Nucleus accumbens (tissue), 56 donors: ENCODE measurements at regions not wholly inside any gene's neighbourhood (a gene's known extent, or its start where the extent isn't known, plus 50 kb on each side); places are given as distances from the start of the nearest gene placed in this dataset.
"Not testable (repeated sequence)": the region's sequence is repeated elsewhere in the genome, so short reads cannot be mapped to it uniquely, and the experiment has no call there.

ENCODE experiments used
- DNase-seq, 56 donors: peaks; one replicate each; lab custom pipeline; 2025; lab: John Stamatoyannopoulos, UW

GRCh38 chr10:8638088-8638672 lies 583.7 kb downstream of the GATA3 start:
- DNase-seq, result no peak

- no peak for DNase-seq
Measured at GRCh38 chr10:8639486-8640185, 585.1 kb downstream of the GATA3 start.

- DNase-seq, result no peak
Measured at GRCh38 chr10:8640301-8640700, 585.8 kb downstream of the GATA3 start.

DNA sequence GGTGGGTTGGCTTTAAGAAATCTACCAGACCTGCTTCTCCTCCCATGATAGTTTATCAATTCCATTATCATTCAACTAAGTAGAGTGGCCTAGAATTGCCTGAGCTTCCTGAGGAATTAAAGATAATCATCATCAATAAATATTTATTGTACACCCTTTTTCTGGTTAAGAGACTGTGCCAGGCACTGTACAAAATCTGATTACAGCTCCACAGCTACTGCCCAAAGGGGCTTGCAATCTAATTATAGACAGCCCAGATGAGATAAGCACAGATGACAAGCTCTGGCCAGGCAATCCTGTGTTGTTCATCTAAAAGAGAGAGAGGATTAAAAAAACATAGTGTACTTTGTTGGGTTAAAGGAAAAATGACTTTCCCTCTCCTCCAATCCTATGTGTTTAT lies 586.4 kb downstream of the GATA3 start:
- DNase-seq, result no peak

DNA sequence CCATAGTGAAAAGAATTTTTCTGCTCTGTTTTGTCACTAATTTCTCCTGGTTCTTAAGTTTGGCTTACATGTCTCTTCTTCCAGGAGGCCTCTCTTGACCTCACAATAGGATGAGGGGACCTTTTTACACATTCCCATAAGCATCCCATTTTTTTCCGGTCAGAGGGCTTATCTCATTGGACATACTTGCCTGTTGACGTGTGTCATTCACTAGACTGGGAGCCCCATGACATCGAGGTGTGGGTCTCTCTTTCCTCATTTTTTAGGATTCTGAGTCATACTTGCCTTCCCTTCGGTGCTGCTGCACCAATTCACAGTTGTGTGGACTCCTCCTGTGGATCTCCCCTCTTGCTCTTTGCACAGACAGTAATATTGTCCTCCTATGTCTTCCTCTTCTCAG lies 601.8 kb downstream of the GATA3 start:
- no peak for DNase-seq

DNA sequence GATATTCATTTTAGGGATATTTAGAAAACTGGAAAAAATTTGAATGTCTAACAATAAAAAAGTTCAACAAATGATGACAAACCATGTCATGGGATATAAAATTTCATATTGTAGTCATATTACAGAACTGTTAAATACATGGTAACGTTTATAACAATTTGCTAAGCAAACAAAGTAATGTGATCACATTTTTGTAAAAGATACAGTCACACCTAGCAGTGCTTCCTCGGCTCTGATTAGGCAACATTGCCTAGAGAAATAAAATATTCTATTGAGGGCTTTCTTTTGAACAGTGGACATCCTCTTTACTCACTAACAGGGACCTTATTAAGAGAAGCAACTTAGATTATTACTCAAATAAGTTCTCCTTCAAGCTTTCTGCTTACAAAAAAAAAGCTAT lies 605.5 kb downstream of the GATA3 start:
- DNase-seq, result no peak

- DNase-seq, result no peak
Measured at GRCh38 chr10:8661886-8662285, 607.4 kb downstream of the GATA3 start.

- no peak for DNase-seq
Measured at GRCh38 chr10:8663131-8663530, 608.6 kb downstream of the GATA3 start.

DNA sequence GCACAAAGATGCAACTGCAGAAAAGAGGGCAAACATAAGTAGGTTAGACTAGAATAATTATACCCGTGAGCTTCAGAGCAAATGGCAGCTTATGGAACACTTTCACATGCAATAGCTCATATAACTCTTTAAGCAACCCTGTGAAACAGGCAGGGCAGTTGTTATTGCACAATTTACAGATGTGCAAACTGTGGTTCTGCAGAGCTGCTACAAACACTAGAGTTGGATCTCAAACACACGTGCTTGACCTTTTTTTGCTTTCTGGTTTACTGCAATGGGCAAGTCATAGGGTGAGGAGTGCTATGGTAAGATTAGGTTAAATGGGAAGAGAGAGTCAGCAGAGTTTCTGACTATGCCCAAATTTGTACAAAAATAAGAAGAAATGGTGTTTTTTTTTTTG lies 610.8 kb downstream of the GATA3 start:
- DNase-seq, result no peak

- no peak for DNase-seq
Measured at GRCh38 chr10:8670461-8670860, 616.0 kb downstream of the GATA3 start.

GRCh38 chr10:8674230-8674629 lies 619.7 kb downstream of the GATA3 start:
- no peak for DNase-seq

DNA sequence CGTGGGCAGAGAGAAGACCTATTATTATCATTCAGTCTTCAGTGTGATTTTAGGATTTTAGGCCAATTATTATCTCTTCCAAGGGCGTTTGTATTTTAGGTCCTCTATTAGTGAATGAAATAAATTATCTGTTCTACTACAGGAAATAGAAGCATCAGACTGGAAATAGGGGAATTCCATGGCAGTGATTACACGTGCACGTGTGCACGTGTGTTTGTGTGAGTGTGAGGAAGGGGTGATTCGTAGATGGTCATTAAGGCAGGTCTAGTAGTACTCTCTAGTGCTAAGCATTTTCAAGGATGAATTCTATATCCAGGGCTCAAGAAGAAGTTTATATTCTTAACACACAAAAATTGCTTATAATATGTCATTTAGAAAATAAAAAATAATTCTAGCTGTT lies 623.2 kb downstream of the GATA3 start:
- DNase-seq, result no peak

GRCh38 chr10:8684916-8685315 lies 630.4 kb downstream of the GATA3 start:
- not testable (repeated sequence) for DNase-seq

- DNase-seq, result no peak
Measured at GRCh38 chr10:8688881-8689280, 634.4 kb downstream of the GATA3 start.

GRCh38 chr10:8691498-8692017 lies 637.1 kb downstream of the GATA3 start:
- no peak for DNase-seq

DNA sequence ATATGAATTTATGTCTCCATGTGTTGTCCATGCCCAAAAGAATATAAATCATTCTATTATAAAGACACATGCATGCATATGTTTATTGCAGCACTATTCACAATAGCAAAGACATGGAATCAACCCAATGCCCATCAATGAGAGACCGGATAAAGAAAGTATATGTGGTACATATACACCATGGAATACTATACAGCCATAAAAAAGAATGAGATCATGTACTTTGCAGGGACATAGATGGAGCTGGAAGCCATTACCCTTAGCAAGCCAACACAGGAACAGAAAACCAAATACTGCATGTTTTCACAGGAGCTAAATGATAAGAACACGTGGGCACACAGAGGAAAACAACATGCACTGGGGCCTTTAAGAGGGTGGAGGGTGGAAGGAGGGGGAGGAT lies 639.1 kb downstream of the GATA3 start:
- DNase-seq, result not testable (repeated sequence)

- DNase-seq, result no peak
Measured at GRCh38 chr10:8696746-8697145, 642.3 kb downstream of the GATA3 start.

DNA sequence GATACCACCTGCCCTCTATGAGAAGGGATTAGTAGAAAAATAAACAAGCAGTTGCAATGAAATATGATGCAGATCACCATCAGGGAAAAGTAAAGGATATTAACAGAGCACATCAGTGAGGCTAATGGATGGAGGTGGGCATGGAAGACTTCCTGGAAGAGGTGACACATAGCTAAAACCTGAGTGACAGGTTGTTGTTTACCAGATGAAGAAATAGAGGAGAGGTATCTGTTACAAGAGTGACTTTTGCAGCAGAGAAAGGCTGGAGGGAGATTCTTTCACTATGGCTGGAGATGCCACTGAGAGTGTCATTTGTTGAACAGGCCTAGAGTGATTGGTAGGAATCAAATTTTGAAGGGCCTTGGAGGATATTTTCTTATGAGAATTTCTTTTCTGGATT lies 646.2 kb downstream of the GATA3 start:
- no peak for DNase-seq

- no peak for DNase-seq
Measured at GRCh38 chr10:8702181-8702580, 647.7 kb downstream of the GATA3 start.

DNA sequence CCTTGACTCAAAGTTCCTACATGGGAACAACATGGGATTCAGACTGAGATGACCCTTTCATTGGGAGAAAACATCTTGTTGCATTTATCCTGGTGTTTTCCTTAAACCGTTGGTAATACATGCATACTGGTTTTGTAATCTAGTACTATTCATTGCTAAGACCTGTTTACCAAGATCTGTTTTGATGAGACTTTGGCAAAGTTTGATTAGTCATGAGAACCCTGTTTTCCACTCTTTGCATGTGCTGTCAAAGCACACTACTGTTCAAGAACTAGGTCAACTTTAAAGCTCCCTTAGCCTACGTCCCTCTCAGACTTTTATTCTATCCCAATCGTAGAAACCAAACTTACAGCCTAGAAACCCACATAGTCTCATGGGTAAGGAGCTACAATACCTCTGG lies 650.9 kb downstream of the GATA3 start:
- no peak for DNase-seq

DNA sequence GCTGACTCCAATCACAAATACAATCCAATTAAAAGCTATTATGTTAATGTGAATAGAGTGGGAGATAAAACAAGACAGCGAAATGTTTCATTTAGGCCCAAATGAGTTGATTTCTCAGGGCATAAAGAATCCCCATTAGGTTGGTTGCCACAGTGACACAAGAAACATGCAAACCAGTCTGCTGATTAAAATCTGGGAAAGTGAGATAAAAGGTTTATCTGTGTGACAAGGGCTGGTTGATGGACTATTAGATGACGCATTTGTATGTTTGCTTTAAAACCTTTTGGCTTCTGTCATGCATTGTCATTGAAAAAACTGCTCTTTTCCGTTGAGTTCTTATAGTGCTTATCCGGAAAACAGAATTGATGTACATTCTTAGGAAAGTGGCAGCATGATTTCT lies 658.2 kb downstream of the GATA3 start:
- no peak for DNase-seq

- DNase-seq, result no peak
Measured at GRCh38 chr10:8719971-8720370, 665.5 kb downstream of the GATA3 start.
